K562 (cell line): ENCODE measurements at regions not wholly inside any gene's neighbourhood (a gene's known extent, or its start where the extent isn't known, plus 50 kb on each side); places are given as distances from the start of the nearest gene placed in this dataset.

Experiments used
- ATAC-seq: fragments of 200-7000 bp; cut with Tn5 transposase; 3 replicates; pipeline ENCODE4 v1.9.1; 2020; ENCODE audit warnings: moderate library complexity
- BruUV-seq: library from RNA; stranded (reverse); fragments of 400-500 nt; replicated peaks from 2 replicates; lab custom pipeline; 2021; lab: Mats Ljungman, UMichigan
- CTCF ChIA-PET: fragments of 300-600 bp; formaldehyde crosslinking; extraction: SDS; loops from one replicate; lab custom pipeline; 2021; ENCODE audit warnings: low intra/inter-chr PET ratio; lab: Yijun Ruan, JAX
- POLR2A ChIA-PET: fragments of 300-600, 350-650 bp; sonication (Branson Sonifier 250); formaldehyde crosslinking; extraction: SDS; loops from one replicate; lab custom pipeline; 2021; ENCODE audit warnings: antibody characterized with exemption, inconsistent platforms; lab: Yijun Ruan, JAX
- DNase-seq, 4 experiments: peaks; one replicate each; pipeline versions ENCODE4 v3.0.0 to v3.0.0-alpha.2; 2011 to 2018; ENCODE audit warnings: low spot score in 3 of 4, mixed read lengths in 3 of 4; ENCODE audit errors: extremely low read depth in 1 of 4
- FAIRE-seq: peaks from 2 replicates; lab custom pipeline; 2011; peaks lifted over from hg19 to GRCh38; lab: Jason Lieb, UNC
- H2AFZ ChIP-seq: 2 replicates; pipeline ENCODE4 v1.6.0; 2011; ENCODE audit warnings: low read depth, low read length, control low read depth, inconsistent platforms
- H3K27ac ChIP-seq: fragments of 200-600 bp; 3 replicates; pipeline ENCODE4 v1.8.0; 2011; ENCODE audit warnings: low read depth, mild to moderate bottlenecking, control low read depth, inconsistent platforms, low read length, moderate library complexity, mixed read lengths; ENCODE audit errors: extremely low read depth
- H3K27me3 ChIP-seq, 2 experiments: fragments of 300-600 bp in 1 of 2; 2 replicates in 1 of 2; 3 replicates in 1 of 2; pipeline versions ENCODE4 v1.6.0 to v1.8.0; 2011; ENCODE audit warnings: inconsistent platforms in 2 of 2, low read length in 2 of 2, mild to moderate bottlenecking in 1 of 2, mixed read lengths in 1 of 2, moderate library complexity in 1 of 2; ENCODE audit not compliant: control insufficient read depth in 2 of 2, insufficient read depth in 2 of 2
- H3K36me3 ChIP-seq: fragments of 300-600 bp; 3 replicates; pipeline ENCODE4 v1.8.0; 2011; ENCODE audit warnings: mild to moderate bottlenecking, low read length, inconsistent platforms; ENCODE audit not compliant: control insufficient read depth, insufficient read depth
- H3K4me1 ChIP-seq, 2 experiments: fragments of 200-600 bp in 1 of 2; replicated peaks in 1 of 2; 2 replicates in 1 of 2; 3 replicates in 1 of 2; pipeline versions ENCODE4 v1.5.1 to v1.8.0; 2011; ENCODE audit warnings: inconsistent platforms in 2 of 2, low read length in 2 of 2, mild to moderate bottlenecking in 1 of 2, mixed read lengths in 1 of 2, moderate library complexity in 1 of 2; ENCODE audit not compliant: control insufficient read depth in 2 of 2, insufficient read depth in 2 of 2
- H3K4me2 ChIP-seq: 2 replicates; pipeline ENCODE4 v1.6.1; 2011; ENCODE audit warnings: low read length, control low read depth, inconsistent platforms, mixed read lengths; ENCODE audit not compliant: insufficient read depth
- H3K4me3 ChIP-seq: fragments of 200-600 bp; sonication (generic), shearing (Covaris generic); 2 replicates; pipeline ENCODE4 v1.5.1; 2016; ENCODE audit warnings: control low read depth, inconsistent platforms
- H3K79me2 ChIP-seq: fragments of 200-600 bp; 3 replicates; pipeline ENCODE4 v1.8.0; 2011; ENCODE audit warnings: low read length, inconsistent platforms; ENCODE audit not compliant: control insufficient read depth, insufficient read depth
- H3K9ac ChIP-seq, 2 experiments: 2 replicates each; pipeline versions ENCODE4 v1.6.0 to v1.6.1; 2011; ENCODE audit warnings: low read depth in 2 of 2, low read length in 2 of 2, control low read depth in 1 of 2, inconsistent platforms in 1 of 2, mild to moderate bottlenecking in 1 of 2, mixed read lengths in 1 of 2; ENCODE audit not compliant: insufficient read depth in 1 of 2
- H3K9me1 ChIP-seq: one replicate; pipeline ENCODE4 v1.6.0; 2011; ENCODE audit warnings: inconsistent platforms, mild to moderate bottlenecking, low read length, moderate library complexity; ENCODE audit not compliant: control insufficient read depth, insufficient read depth
- H3K9me3 ChIP-seq: replicated peaks from 2 replicates; pipeline ENCODE4 v1.5.1; 2011; ENCODE audit warnings: low read depth, low read length, inconsistent platforms; ENCODE audit not compliant: control insufficient read depth, insufficient read depth
- H4K20me1 ChIP-seq: replicated peaks from 2 replicates; pipeline ENCODE4 v1.6.1; 2011; ENCODE audit warnings: low read length, inconsistent platforms, mixed read lengths; ENCODE audit not compliant: control insufficient read depth, insufficient read depth
- BCLAF1 ChIP-seq, 2 experiments: fragments of 450-650 bp in 1 of 2; IDR thresholded peaks; 2 replicates each; pipeline ENCODE4 v1.6.1; 2011 to 2017; ENCODE audit warnings: low read depth in 2 of 2, antibody characterized with exemption in 1 of 2, borderline replicate concordance in 1 of 2, low read length in 1 of 2, mild to moderate bottlenecking in 1 of 2, mixed read lengths in 1 of 2; ENCODE audit not compliant: control insufficient read depth in 1 of 2
- CHD2 ChIP-seq: IDR thresholded peaks from 2 replicates; pipeline ENCODE4 v1.6.1; 2011; ENCODE audit warnings: low read depth, low read length
- FOXA3 ChIP-seq, 2 experiments: fragments of 450-650 bp in 1 of 2; sonication (generic) in 1 of 2; formaldehyde crosslinking; IDR thresholded peaks in 1 of 2; conservative IDR thresholded peaks in 1 of 2; 2 replicates each; pipeline versions ENCODE4 v1.4.0 to v1.8.0; 2020 to 2022; ENCODE audit warnings: mild to moderate bottlenecking in 2 of 2, missing genetic modification reagents in 1 of 2
- HIVEP1 ChIP-seq: fragments of 250-450 bp; sonication (Bioruptor Pico); IDR thresholded peaks from 2 replicates; pipeline ENCODE4 v1.4.0; 2020; ENCODE audit warnings: mild to moderate bottlenecking
- TCFL5 ChIP-seq: fragments of 250-450 bp; sonication (Bioruptor Pico); conservative IDR thresholded peaks from 2 replicates; pipeline ENCODE4 v1.6.1; 2021; ENCODE audit warnings: mild to moderate bottlenecking, moderate library complexity, matching md5 sums
- ZBTB1 ChIP-seq: sonication (generic); formaldehyde crosslinking; IDR thresholded peaks from 2 replicates; pipeline ENCODE4 v1.8.1; 2023; ENCODE audit warnings: missing genetic modification reagents, low read depth, mild to moderate bottlenecking, borderline replicate concordance
- ZNF41 ChIP-seq: fragments of 250-450 bp; sonication (Bioruptor Pico); conservative IDR thresholded peaks from 2 replicates; pipeline ENCODE4 v1.4.0; 2020; ENCODE audit warnings: mild to moderate bottlenecking
- WGBS: fragments of 100-300 bp; shearing (Covaris generic); methylation state at CpG from one replicate; pipeline ENCODE4 v1.1.6; 2016; ENCODE audit warnings: low coverage, mixed read lengths; ENCODE audit not compliant: insufficient coverage; ENCODE audit errors: missing lambda C conversion rate; 5-methylcytosine and 5-hydroxymethylcytosine counted together
- in situ Hi-C: fragments of 300-500 bp; cut with MboI; formaldehyde crosslinking; loops from 4 replicates; pipeline ENCODE4 v1.15.0; 2018; ENCODE audit warnings: inconsistent platforms, mixed read lengths
- intact Hi-C: fragments of 100-400 bp; cut with micrococcal nuclease; formaldehyde crosslinking; loops from 2 replicates; pipeline ENCODE4 v1.14.2; 2022

- TF ChIP-seq BCLAF1 (IDR thresholded peaks at IDR 0.05; ENCODE audit: borderline replicate concordance in 1 of 2, control insufficient read depth in 1 of 2, low read depth in 2 of 2, low read length in 1 of 2) (no peak), ZNF41 (no peak), CHD2 (no peak), FOXA3 (CRISPR knock-in tag; conservative IDR thresholded peaks at IDR 0.05 in 1 of 2, IDR thresholded peaks at IDR 0.05 in 1 of 2) (no peak), ZBTB1 (CRISPR knock-in tag) (no peak)
Measured at GRCh38 chr3:38964646-38965045, 87.1 kb downstream of the SCN11A start (continued).

- CTCF ChIA-PET = no interaction called here
- peaks cover 17 to 22% of the 10 kb centered on the region in 2 experiments; a peak in 4 of 5 replicates for H3K27me3 ChIP-seq
- TF ChIP-seq TCFL5 (CRISPR knock-in tag) = no peak
- TF ChIP-seq HIVEP1 (CRISPR knock-in tag) = no peak
- TF ChIP-seq, all 486 proteins: peak for 0
- BruUV-seq = no TSS peak
- FAIRE-seq (no peak), ATAC-seq (no peak), DNase-seq (no peak)
- Histone ChIP-seq H3K79me2 (no peaks in the 10 kb centered on the region), H2AFZ (no peak overlapping the region), H3K36me3 (no peaks in the 10 kb centered on the region), H3K9me1 (no peaks in the 10 kb centered on the region), H3K9me3 (no peaks in the 10 kb centered on the region), H3K4me2 (no peak overlapping the region), H3K4me3 (no peak overlapping the region), H3K9ac (no peak overlapping the region), H3K4me1 (no peaks in the 10 kb centered on the region), H3K27ac (no peak overlapping the region), H4K20me1 (no peaks in the 10 kb centered on the region)
- in situ Hi-C loops = no loop called here
- 0% methylated on average over 5 of the region's 5 CpGs for WGBS
- POLR2A ChIA-PET = no interaction called here
- intact Hi-C loops = no loop called here
Measured at GRCh38 chr3:38964204-38964603, 87.5 kb downstream of the SCN11A start.
